H9 (cell line): ENCODE measurements at regions not wholly inside any gene's neighbourhood (a gene's known extent, or its start where the extent isn't known, plus 50 kb on each side); places are given as distances from the start of the nearest gene placed in this dataset.

Experiments used
- DNase-seq: peaks from one replicate; pipeline ENCODE4 v3.0.0-alpha.2; 2017
- H2AFZ ChIP-seq: one replicate; pipeline ENCODE4 v1.6.1; 2013; ENCODE audit warnings: mild to moderate bottlenecking, low read length, control low read depth, moderate library complexity
- H2AK5ac ChIP-seq: 2 replicates; pipeline ENCODE4 v1.6.1; 2013; ENCODE audit warnings: low read length, control low read depth, mixed read lengths; ENCODE audit not compliant: insufficient read length
- H2BK120ac ChIP-seq: one replicate; pipeline ENCODE4 v1.6.1; 2013; ENCODE audit warnings: low read depth, mild to moderate bottlenecking, low read length, control low read depth, inconsistent platforms; ENCODE audit not compliant: poor library complexity, severe bottlenecking
- H2BK12ac ChIP-seq: 2 replicates; pipeline ENCODE4 v1.6.1; 2013; ENCODE audit warnings: low read length, control low read depth, mixed read lengths, low read depth; ENCODE audit not compliant: insufficient read length
- H2BK15ac ChIP-seq: 2 replicates; pipeline ENCODE4 v1.6.1; 2013; ENCODE audit warnings: low read depth, low read length, control low read depth
- H2BK20ac ChIP-seq: one replicate; pipeline ENCODE4 v1.6.1; 2013; ENCODE audit warnings: low read depth, mild to moderate bottlenecking, low read length, control low read depth, inconsistent platforms; ENCODE audit not compliant: poor library complexity, severe bottlenecking
- H2BK5ac ChIP-seq: 2 replicates; pipeline ENCODE4 v1.6.1; 2013; ENCODE audit warnings: low read length, control low read depth, mixed read lengths; ENCODE audit not compliant: insufficient read length
- H3K14ac ChIP-seq: 2 replicates; pipeline ENCODE4 v1.6.1; 2013; ENCODE audit warnings: low read length, control low read depth; ENCODE audit not compliant: insufficient read depth
- H3K18ac ChIP-seq: 2 replicates; pipeline ENCODE4 v1.6.1; 2013; ENCODE audit warnings: low read depth, mild to moderate bottlenecking, mixed read lengths, low read length, control low read depth; ENCODE audit not compliant: insufficient read length
- H3K23ac ChIP-seq: 2 replicates; pipeline ENCODE4 v1.6.1; 2013; ENCODE audit warnings: low read length, control low read depth, mixed read lengths, low read depth; ENCODE audit not compliant: insufficient read length
- H3K23me2 ChIP-seq: 2 replicates; pipeline ENCODE4 v1.6.1; 2013; ENCODE audit warnings: low read depth, mild to moderate bottlenecking, mixed read lengths, low read length, control low read depth; ENCODE audit not compliant: insufficient read length, poor library complexity, severe bottlenecking
- H3K27ac ChIP-seq: 2 replicates; pipeline ENCODE4 v1.5.1; 2013; ENCODE audit warnings: low read length, control low read depth, mixed read lengths, low read depth; ENCODE audit not compliant: insufficient read length
- H3K27me3 ChIP-seq: 2 replicates; pipeline ENCODE4 v1.6.1; 2013; ENCODE audit warnings: low read length, control low read depth, inconsistent platforms; ENCODE audit not compliant: insufficient read depth
- H3K4ac ChIP-seq: 2 replicates; pipeline ENCODE4 v1.6.1; 2013; ENCODE audit warnings: low read depth, mild to moderate bottlenecking, control low read depth, inconsistent platforms, low read length, moderate library complexity
- H3K4me1 ChIP-seq: 2 replicates; pipeline ENCODE4 v1.6.1; 2013; ENCODE audit warnings: low read length, control low read depth, inconsistent platforms; ENCODE audit not compliant: insufficient read depth
- H3K4me2 ChIP-seq: 2 replicates; pipeline ENCODE4 v1.6.1; 2013; ENCODE audit warnings: low read length, control low read depth, mixed read lengths; ENCODE audit not compliant: insufficient read length, insufficient read depth
- H3K56ac ChIP-seq: 2 replicates; pipeline ENCODE4 v1.6.1; 2013; ENCODE audit warnings: low read depth, mild to moderate bottlenecking, mixed read lengths, low read length, control low read depth; ENCODE audit not compliant: insufficient read length
- H3K79me1 ChIP-seq: 2 replicates; pipeline ENCODE4 v1.6.1; 2013; ENCODE audit warnings: low read depth, mild to moderate bottlenecking, moderate library complexity, low read length, control low read depth, inconsistent platforms; ENCODE audit not compliant: insufficient read depth, poor library complexity, severe bottlenecking
- H3K79me2 ChIP-seq: 2 replicates; pipeline ENCODE4 v1.6.1; 2013; ENCODE audit warnings: low read length, control low read depth, inconsistent platforms; ENCODE audit not compliant: insufficient read depth
- H3K9ac ChIP-seq: 2 replicates; pipeline ENCODE4 v1.6.1; 2013; ENCODE audit warnings: low read length, control low read depth, mixed read lengths; ENCODE audit not compliant: insufficient read length; ENCODE audit errors: extremely low read depth
- H3K9me3 ChIP-seq: one replicate; pipeline ENCODE4 v1.6.1; 2013; ENCODE audit warnings: low read depth, low read length, inconsistent platforms; ENCODE audit not compliant: control insufficient read depth
- H3T11ph ChIP-seq: one replicate; pipeline ENCODE4 v1.6.1; 2013; ENCODE audit warnings: mild to moderate bottlenecking, low read length, control low read depth, inconsistent platforms
- H4K20me1 ChIP-seq: one replicate; pipeline ENCODE4 v1.6.1; 2013; ENCODE audit not compliant: control insufficient read depth, insufficient read length, insufficient read depth
- H4K5ac ChIP-seq: 2 replicates; pipeline ENCODE4 v1.6.1; 2013; ENCODE audit warnings: low read depth, mild to moderate bottlenecking, mixed read lengths, low read length, control low read depth; ENCODE audit not compliant: insufficient read length
- H4K8ac ChIP-seq: replicated peaks from 2 replicates; pipeline ENCODE4 v1.6.1; 2013; ENCODE audit warnings: low read length, control low read depth, mixed read lengths, low read depth; ENCODE audit not compliant: insufficient read length
- H4K91ac ChIP-seq: 2 replicates; pipeline ENCODE4 v1.6.1; 2013; ENCODE audit warnings: low read depth, mild to moderate bottlenecking, moderate library complexity, mixed read lengths, low read length, control low read depth; ENCODE audit not compliant: insufficient read length
- H3K27ac Mint-ChIP-seq, 3 experiments: 2 replicates in 2 of 3; 3 replicates in 1 of 3; pipeline ENCODE4 v1.8.0; 2020 to 2021; ENCODE audit warnings: mixed read lengths in 3 of 3, mild to moderate bottlenecking in 1 of 3, moderate library complexity in 1 of 3
- H3K27me3 Mint-ChIP-seq: 2 replicates; pipeline ENCODE4 v1.8.0; 2021; ENCODE audit warnings: low read depth, mild to moderate bottlenecking, moderate library complexity, mixed read lengths
- H3K36me3 Mint-ChIP-seq, 3 experiments: 2 replicates in 2 of 3; 3 replicates in 1 of 3; pipeline ENCODE4 v1.8.0; 2020 to 2021; ENCODE audit warnings: low read depth in 3 of 3, mixed read lengths in 3 of 3; ENCODE audit not compliant: insufficient read depth in 1 of 3
- H3K4me1 Mint-ChIP-seq, 2 experiments: 2 replicates each; pipeline ENCODE4 v1.8.0; 2020; ENCODE audit warnings: mixed read lengths in 2 of 2
- H3K4me3 Mint-ChIP-seq, 2 experiments: 2 replicates in 1 of 2; 3 replicates in 1 of 2; pipeline ENCODE4 v1.8.0; 2020 to 2021; ENCODE audit warnings: mild to moderate bottlenecking in 2 of 2, mixed read lengths in 2 of 2, moderate library complexity in 1 of 2
- H3K9me3 Mint-ChIP-seq, 2 experiments: 2 replicates in 1 of 2; 3 replicates in 1 of 2; pipeline ENCODE4 v1.8.0; 2020; ENCODE audit warnings: mild to moderate bottlenecking in 2 of 2, mixed read lengths in 2 of 2, moderate library complexity in 1 of 2
- WGBS: extraction: QIAGEN DNeasy Blood & Tissue Kit; methylation state at CpG from one replicate; pipeline ENCODE4 v1.1.7; 2013; ENCODE audit warnings: missing lambda C conversion rate, low lambda C conversion rate, mixed read lengths; ENCODE audit not compliant: insufficient read length; ENCODE audit errors: extremely low coverage; 5-methylcytosine and 5-hydroxymethylcytosine counted together
- TF ChIP-seq, protein P1 (sequence below): fragments of 200-600 bp; sonication (generic); conservative IDR thresholded peaks from 3 replicates; pipeline ENCODE4 v1.8.0; 2021; ENCODE audit warnings: antibody characterized with exemption, mild to moderate bottlenecking

DNA sequence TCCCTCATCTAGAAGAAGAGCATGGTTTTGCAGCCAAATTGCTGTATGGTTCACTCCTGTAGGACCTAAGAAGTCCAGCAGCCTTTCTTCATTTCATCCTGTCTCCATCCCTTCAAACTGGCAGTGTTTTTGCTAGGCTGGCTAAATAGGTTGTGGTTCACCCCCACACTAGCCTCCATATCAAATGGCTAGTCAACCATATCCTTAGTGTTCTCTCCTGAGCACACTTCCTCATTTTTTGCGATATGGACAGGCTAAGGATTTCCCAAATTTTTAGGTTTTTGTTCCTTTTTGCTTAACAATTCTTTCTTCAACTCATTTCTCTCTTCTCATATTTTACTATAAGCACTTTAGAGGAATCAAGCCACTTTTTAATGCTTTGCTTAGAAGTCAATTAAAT is 98.8 kb upstream of the NOCT start:
- no peak overlapping the region for H3K4me3 Mint-ChIP-seq
- H3K36me3 Mint-ChIP-seq, result no peaks in the 10 kb centered on the region
- Histone ChIP-seq H3K23ac (no peak overlapping the region), H4K5ac (no peak overlapping the region), H3K27me3 (no peaks in the 10 kb centered on the region), H3K56ac (no peak overlapping the region), H3K9me3 (no peaks in the 10 kb centered on the region), H3T11ph (no peak overlapping the region), H2BK15ac (no peak overlapping the region), H2AK5ac (no peak overlapping the region), H2AFZ (no peak overlapping the region), H2BK20ac (no peak overlapping the region), H3K14ac (no peak overlapping the region), H3K4me1 (no peaks in the 10 kb centered on the region), H3K27ac (no peak overlapping the region), H3K4me2 (no peak overlapping the region), H4K8ac (no peak overlapping the region), H4K91ac (no peak overlapping the region), H4K20me1 (no peaks in the 10 kb centered on the region), H3K18ac (no peak overlapping the region), H3K9ac (no peak overlapping the region), H3K79me2 (no peaks in the 10 kb centered on the region), H3K79me1 (no peaks in the 10 kb centered on the region), H2BK5ac (no peak overlapping the region), H2BK120ac (no peak overlapping the region), H3K23me2 (no peaks in the 10 kb centered on the region), H3K4ac (no peak overlapping the region), H2BK12ac (no peak overlapping the region)
- no peak overlapping the region for H3K27ac Mint-ChIP-seq
- no CpG with 5 or more reads among the region's 1 CpG for WGBS
- no peaks in the 10 kb centered on the region for H3K27me3 Mint-ChIP-seq
- H3K4me1 Mint-ChIP-seq, result peaks cover 11 to 12% of the 10 kb centered on the region in 2 experiments; a peak in 3 of 4 replicates
- H3K9me3 Mint-ChIP-seq, result no peaks in the 10 kb centered on the region
- DNase-seq, result no peak
- TF ChIP-seq, protein P1, sequence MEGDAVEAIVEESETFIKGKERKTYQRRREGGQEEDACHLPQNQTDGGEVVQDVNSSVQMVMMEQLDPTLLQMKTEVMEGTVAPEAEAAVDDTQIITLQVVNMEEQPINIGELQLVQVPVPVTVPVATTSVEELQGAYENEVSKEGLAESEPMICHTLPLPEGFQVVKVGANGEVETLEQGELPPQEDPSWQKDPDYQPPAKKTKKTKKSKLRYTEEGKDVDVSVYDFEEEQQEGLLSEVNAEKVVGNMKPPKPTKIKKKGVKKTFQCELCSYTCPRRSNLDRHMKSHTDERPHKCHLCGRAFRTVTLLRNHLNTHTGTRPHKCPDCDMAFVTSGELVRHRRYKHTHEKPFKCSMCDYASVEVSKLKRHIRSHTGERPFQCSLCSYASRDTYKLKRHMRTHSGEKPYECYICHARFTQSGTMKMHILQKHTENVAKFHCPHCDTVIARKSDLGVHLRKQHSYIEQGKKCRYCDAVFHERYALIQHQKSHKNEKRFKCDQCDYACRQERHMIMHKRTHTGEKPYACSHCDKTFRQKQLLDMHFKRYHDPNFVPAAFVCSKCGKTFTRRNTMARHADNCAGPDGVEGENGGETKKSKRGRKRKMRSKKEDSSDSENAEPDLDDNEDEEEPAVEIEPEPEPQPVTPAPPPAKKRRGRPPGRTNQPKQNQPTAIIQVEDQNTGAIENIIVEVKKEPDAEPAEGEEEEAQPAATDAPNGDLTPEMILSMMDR, result no peak
